AG04450 (cell line): ENCODE measurements at regions not wholly inside any gene's neighbourhood (a gene's known extent, or its start where the extent isn't known, plus 50 kb on each side); places are given as distances from the start of the nearest gene placed in this dataset.

Experiments
- CTCF ChIA-PET: fragments of 300-600, 350-600 bp; formaldehyde crosslinking; extraction: SDS; loops from one replicate; lab custom pipeline; 2022; ENCODE audit warnings: antibody characterized with exemption, inconsistent platforms; lab: Charles Lee
- POLR2A ChIA-PET: fragments of 350-600 bp; formaldehyde crosslinking; extraction: SDS; loops from one replicate; lab custom pipeline; 2021; ENCODE audit warnings: antibody characterized with exemption, inconsistent platforms; lab: Yijun Ruan, JAX
- DNase-seq: peaks from one replicate; pipeline ENCODE4 v3.0.0-alpha.2; 2011; ENCODE audit warnings: low read depth, low spot score
- H3K27ac ChIP-seq: one replicate; pipeline ENCODE4 v1.5.1; 2012; ENCODE audit warnings: low read depth, low read length, control low read depth
- H3K27me3 ChIP-seq: one replicate; pipeline ENCODE4 v1.6.0; 2012; ENCODE audit warnings: low read length; ENCODE audit not compliant: control insufficient read depth, insufficient read depth
- H3K4me3 ChIP-seq: 2 replicates; pipeline ENCODE4 v1.5.1; 2011; ENCODE audit warnings: mild to moderate bottlenecking, low read depth, low read length, control low read depth
- H3K9me3 ChIP-seq: 2 replicates; pipeline ENCODE4 v1.5.1; 2012; ENCODE audit warnings: low read length; ENCODE audit not compliant: control insufficient read depth, insufficient read depth
- TF ChIP-seq, protein P1 (sequence below): IDR thresholded peaks from 2 replicates; pipeline ENCODE4 v1.5.1; 2011; ENCODE audit warnings: low read depth, low read length, control low read depth, inconsistent platforms

DNA sequence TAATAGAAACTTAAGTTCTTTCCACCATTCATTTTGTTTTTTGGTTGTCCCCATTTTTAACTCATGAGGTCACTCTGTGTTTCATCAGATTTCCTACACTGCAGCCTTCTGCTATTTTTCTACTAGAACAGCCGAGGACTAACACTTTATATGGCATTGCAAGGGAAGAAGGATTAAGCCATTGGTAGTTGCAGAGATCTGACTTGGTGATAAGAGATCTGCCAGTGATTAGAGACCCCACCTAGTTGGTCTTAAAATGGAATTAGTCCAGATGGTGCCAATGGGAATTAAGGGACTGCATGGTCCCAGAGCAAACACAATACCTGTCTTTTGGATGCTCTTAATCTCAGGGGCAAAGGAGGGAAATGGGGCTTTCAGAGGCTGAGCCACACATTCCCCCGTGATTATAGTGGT, 125.5 kb upstream of the TMEM170B start:
- ChIA-PET POLR2A (no interaction called here), CTCF (no interaction called here)
- Histone ChIP-seq H3K27me3 (no peaks in the 10 kb centered on the region), H3K4me3 (no peak overlapping the region), H3K9me3 (peaks cover 4% of the 10 kb centered on the region; the same call in 1 of the 2 replicates), H3K27ac (no peak overlapping the region)
- TF ChIP-seq, protein P1, sequence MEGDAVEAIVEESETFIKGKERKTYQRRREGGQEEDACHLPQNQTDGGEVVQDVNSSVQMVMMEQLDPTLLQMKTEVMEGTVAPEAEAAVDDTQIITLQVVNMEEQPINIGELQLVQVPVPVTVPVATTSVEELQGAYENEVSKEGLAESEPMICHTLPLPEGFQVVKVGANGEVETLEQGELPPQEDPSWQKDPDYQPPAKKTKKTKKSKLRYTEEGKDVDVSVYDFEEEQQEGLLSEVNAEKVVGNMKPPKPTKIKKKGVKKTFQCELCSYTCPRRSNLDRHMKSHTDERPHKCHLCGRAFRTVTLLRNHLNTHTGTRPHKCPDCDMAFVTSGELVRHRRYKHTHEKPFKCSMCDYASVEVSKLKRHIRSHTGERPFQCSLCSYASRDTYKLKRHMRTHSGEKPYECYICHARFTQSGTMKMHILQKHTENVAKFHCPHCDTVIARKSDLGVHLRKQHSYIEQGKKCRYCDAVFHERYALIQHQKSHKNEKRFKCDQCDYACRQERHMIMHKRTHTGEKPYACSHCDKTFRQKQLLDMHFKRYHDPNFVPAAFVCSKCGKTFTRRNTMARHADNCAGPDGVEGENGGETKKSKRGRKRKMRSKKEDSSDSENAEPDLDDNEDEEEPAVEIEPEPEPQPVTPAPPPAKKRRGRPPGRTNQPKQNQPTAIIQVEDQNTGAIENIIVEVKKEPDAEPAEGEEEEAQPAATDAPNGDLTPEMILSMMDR: no peak
- no peak for DNase-seq

DNA sequence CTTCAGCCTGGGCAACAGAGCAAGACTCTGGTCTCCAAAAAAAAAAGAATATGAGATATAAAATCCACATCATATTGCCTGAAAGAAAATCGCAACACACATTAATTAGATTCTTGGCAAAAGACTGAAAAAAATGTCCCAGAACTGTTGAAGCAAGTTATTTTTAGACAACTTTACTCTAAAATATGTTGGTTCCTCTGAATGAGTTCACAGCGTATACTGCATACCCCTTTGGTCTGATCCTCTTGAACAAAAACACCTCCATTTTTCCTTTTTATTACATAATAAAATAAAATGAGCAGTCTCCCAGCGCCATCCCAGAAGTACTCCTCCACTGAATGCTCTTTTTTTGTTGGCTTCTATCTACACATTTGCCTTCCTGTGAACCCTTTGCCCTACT, 126.0 kb upstream of the TMEM170B start:
- ChIA-PET POLR2A (no interaction called here), CTCF (no interaction called here)
- no peaks in the 10 kb centered on the region for H3K27me3 ChIP-seq
- no peaks in the 10 kb centered on the region; the same call in 1 of the 2 replicates for H3K9me3 ChIP-seq
- H3K4me3 ChIP-seq: no peak overlapping the region
- no peak overlapping the region for H3K27ac ChIP-seq
- no peak for DNase-seq
- TF ChIP-seq, protein P1: no peak

DNA sequence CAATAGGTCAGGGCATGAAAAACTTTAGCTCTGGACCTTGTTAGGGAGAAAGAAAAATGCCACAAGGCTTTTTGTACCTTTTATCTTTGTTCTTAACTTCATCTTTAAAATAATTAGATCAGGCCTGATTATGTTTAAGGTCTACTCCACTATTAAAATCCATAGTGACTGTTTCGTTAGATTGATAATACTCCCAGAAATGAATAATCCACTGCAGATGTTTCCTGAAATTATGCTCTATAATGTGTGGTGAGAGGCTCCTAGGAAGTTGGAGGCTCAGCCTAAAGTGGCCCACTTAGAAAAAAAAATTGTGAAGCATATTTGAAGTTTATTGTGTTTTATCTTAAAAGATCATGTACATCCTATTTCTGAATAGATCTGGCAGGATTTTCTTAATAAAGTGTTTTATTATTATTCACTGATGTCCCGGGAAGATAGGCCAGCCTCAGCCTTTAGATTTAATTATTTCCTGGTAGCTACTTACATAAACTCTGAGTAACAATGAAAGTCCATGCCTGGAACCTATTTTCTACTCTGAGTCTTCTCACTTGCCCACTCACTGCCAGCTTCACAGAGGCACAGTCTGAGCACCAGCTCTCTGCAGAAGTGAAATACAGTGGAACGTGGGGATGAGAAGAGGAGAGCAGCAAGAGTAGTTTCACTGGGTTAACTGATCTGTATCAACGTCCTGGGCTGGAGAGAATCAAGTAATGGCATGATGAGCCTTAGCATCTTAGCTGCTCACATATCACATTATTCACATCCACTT, 126.8 kb upstream of the TMEM170B start:
- TF ChIP-seq, protein P1: no peak
- H3K4me3 ChIP-seq: no peak overlapping the region
- H3K27me3 ChIP-seq: no peaks in the 10 kb centered on the region
- ChIA-PET CTCF (no interaction called here), POLR2A (no interaction called here)
- no peaks in the 10 kb centered on the region for H3K9me3 ChIP-seq
- DNase-seq: no peak
- H3K27ac ChIP-seq: no peak overlapping the region

DNA sequence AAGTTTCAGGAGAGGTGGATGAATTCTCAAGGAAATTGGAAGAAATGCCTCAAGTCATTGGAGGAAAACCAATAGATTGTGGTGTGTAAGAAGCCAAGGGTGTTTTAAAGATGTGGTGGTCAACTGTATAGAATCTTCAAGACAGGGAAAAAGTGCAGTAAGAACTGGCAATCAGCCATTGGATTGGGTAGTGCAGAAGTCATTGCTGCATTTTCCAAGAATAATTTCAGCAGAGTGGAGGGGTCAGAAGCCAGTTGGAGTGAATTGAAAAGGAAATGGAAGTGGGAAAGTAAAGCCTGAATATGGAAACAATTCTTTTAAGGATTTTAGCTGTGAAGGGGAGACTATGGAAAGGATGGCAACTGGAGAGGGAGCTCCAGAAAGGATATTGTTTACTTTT, 128.2 kb upstream of the TMEM170B start:
- ChIA-PET CTCF (no interaction called here), POLR2A (no interaction called here)
- TF ChIP-seq, protein P1: no peak
- no peak overlapping the region for H3K4me3 ChIP-seq
- DNase-seq: no peak
- no peak overlapping the region for H3K27ac ChIP-seq
- H3K27me3 ChIP-seq: no peaks in the 10 kb centered on the region
- no peaks in the 10 kb centered on the region for H3K9me3 ChIP-seq

DNA sequence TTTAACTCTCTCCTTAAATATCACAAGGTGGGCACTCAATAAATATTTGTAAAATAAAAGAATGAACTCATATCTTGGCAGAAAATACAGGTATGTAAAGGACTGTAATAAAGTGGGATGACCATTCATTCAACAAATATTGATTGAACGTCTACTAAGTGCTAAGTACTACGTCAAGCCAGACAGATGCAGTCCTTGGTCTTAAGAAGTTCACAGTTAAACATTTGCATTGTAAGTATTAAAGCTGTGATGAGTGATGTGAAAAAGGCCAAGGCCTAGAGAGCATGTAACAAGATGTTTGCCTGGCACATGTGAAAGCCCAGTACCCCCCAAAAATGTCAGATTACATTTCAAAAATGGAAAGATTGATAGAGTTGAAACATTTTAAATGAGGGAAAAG, 130.1 kb upstream of the TMEM170B start:
- ChIA-PET POLR2A (no interaction called here), CTCF (no interaction called here)
- TF ChIP-seq, protein P1: no peak

More for the DNA sequence above, 130.1 kb upstream of the TMEM170B start:
- Histone ChIP-seq H3K9me3 (peaks cover 3% of the 10 kb centered on the region; the same call in 1 of the 2 replicates), H3K4me3 (no peak overlapping the region), H3K27ac (no peak overlapping the region), H3K27me3 (no peaks in the 10 kb centered on the region)
- DNase-seq: no peak
